HG02763 (cell line): ENCODE measurements at regions not wholly inside any gene's neighbourhood (a gene's known extent, or its start where the extent isn't known, plus 50 kb on each side); places are given as distances from the start of the nearest gene placed in this dataset.

ENCODE experiments used
- ATAC-seq: cut with Tn5 transposase; IDR thresholded peaks from one replicate; pipeline ENCODE4 v1.9.1; 2021; ENCODE audit warnings: mild to moderate bottlenecking, moderate library complexity; ENCODE audit not compliant: unreplicated experiment

GRCh38 chr9:81214975-81215374, 474.4 kb downstream of the TLE1 start:
- no peak for ATAC-seq

- no peak for ATAC-seq
Observed at GRCh38 chr9:81213456-81213855, 475.9 kb downstream of the TLE1 start.

GRCh38 chr9:81211741-81212140, 477.6 kb downstream of the TLE1 start:
- no peak for ATAC-seq

- no peak for ATAC-seq
Observed at GRCh38 chr9:81207651-81208050, 481.7 kb downstream of the TLE1 start.

- ATAC-seq = no peak
Observed at GRCh38 chr9:81202292-81202691, 487.1 kb downstream of the TLE1 start.

- no peak for ATAC-seq
Observed at GRCh38 chr9:81195206-81195605, 494.1 kb downstream of the TLE1 start.

GRCh38 chr9:81193362-81194339, 495.7 kb downstream of the TLE1 start:
- no peak for ATAC-seq

- ATAC-seq = no peak
Observed at GRCh38 chr9:81191222-81191621, 498.1 kb downstream of the TLE1 start.

- ATAC-seq = no peak
Observed at GRCh38 chr9:81190659-81191058, 498.7 kb downstream of the TLE1 start.

GRCh38 chr9:81183761-81184160, 505.6 kb downstream of the TLE1 start:
- ATAC-seq = no peak

GRCh38 chr9:81182431-81182830, 506.9 kb downstream of the TLE1 start:
- peak; percentile 80 for ATAC-seq

- ATAC-seq = no peak
Observed at GRCh38 chr9:81174023-81174422, 515.3 kb downstream of the TLE1 start.

GRCh38 chr9:81171689-81172088, 517.7 kb downstream of the TLE1 start:
- no peak for ATAC-seq

- ATAC-seq = no peak
Observed at GRCh38 chr9:81162361-81162760, 527.0 kb downstream of the TLE1 start.

GRCh38 chr9:81156381-81156780, 533.0 kb downstream of the TLE1 start:
- ATAC-seq = no peak

- no peak for ATAC-seq
Observed at GRCh38 chr9:81150016-81150625, 539.2 kb downstream of the TLE1 start.

GRCh38 chr9:81146684-81147337, 542.5 kb downstream of the TLE1 start:
- no peak for ATAC-seq

- ATAC-seq = no peak
Observed at GRCh38 chr9:81146241-81146640, 543.1 kb downstream of the TLE1 start.

- ATAC-seq = no peak
Observed at GRCh38 chr9:81145331-81145963, 543.9 kb downstream of the TLE1 start.

GRCh38 chr9:81141961-81142360, 547.4 kb downstream of the TLE1 start:
- ATAC-seq = no peak

GRCh38 chr9:81137976-81138568, 551.3 kb downstream of the TLE1 start:
- no peak for ATAC-seq
